ENCODE measurements at regions not wholly inside any gene's neighbourhood (a gene's known extent, or its start where the extent isn't known, plus 50 kb on each side); places are given as distances from the start of the nearest gene placed in this dataset.

DNA sequence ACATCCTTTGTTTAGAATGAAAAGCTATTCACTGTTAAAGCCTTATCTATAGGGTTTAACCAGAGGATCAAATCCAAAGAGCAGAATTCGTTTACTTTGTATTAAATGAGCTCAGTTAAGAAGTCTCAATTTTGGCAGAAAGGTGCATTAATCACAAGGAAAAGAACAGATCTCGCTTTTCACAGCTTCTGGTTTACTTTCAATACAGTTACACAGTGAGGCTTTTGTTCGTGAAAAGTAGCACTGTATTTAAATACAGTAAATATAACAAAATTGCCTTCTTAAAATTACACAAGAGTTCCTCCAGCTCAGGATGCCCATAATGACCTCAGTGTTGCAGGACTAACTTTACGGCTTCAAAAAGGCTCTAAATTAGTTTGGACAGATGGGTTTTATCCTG lies 669.1 kb upstream of the SALL1 start:
- ChIA-PET CTCF (interaction anchor here (1.2 to 6.4 kb wide), 5 partner anchors 16 to 170 kb away, joined by 3 to 116 read pairs (median 5); no protein-coding TSS in a partner anchor), POLR2A (no interaction called here)
- DNase-seq (ENCODE audit: low read depth) = no peak
- H3K4me3 ChIP-seq (ENCODE audit: low read depth, low read length) = no peak overlapping the region
- H3K27me3 ChIP-seq (ENCODE audit: control insufficient read depth, insufficient read depth, low read length) = no peaks in the 10 kb centered on the region
- no peaks in the 10 kb centered on the region for H3K36me3 ChIP-seq (ENCODE audit: control insufficient read depth, insufficient read depth, low read length)
- TF ChIP-seq, protein P1, sequence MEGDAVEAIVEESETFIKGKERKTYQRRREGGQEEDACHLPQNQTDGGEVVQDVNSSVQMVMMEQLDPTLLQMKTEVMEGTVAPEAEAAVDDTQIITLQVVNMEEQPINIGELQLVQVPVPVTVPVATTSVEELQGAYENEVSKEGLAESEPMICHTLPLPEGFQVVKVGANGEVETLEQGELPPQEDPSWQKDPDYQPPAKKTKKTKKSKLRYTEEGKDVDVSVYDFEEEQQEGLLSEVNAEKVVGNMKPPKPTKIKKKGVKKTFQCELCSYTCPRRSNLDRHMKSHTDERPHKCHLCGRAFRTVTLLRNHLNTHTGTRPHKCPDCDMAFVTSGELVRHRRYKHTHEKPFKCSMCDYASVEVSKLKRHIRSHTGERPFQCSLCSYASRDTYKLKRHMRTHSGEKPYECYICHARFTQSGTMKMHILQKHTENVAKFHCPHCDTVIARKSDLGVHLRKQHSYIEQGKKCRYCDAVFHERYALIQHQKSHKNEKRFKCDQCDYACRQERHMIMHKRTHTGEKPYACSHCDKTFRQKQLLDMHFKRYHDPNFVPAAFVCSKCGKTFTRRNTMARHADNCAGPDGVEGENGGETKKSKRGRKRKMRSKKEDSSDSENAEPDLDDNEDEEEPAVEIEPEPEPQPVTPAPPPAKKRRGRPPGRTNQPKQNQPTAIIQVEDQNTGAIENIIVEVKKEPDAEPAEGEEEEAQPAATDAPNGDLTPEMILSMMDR (IDR thresholded peaks at IDR 0.05; ENCODE audit: insufficient read depth, low read depth, low read length) = no peak

DNA sequence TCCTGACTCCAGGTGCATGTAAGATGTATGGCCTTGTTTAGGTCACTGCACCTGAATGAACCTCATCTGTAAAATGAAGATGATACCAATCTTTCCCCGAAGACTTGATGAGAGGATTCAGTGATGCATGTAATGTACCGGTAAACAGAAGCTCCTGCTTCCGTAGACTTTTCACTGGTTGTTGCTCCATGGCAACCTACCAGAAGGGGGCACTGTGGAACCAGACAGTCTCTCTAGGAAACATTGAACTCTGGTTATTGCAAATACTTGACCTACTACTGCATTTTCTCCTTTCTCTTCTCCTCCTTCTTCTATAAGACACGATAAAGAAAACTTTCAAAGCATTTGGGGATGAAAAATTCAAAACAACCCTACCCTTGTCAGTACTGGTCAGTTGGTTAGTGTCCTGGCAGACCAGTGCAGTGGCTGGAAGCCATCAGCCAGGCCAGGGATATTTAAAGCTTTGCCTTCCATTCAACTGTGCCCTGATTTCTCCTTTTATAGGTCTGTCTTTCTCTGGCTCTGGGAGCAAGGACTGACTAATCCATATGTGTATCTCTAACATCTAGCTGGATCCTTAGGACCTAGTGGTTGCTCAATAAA lies 667.4 kb upstream of the SALL1 start:
- H3K4me3 ChIP-seq (ENCODE audit: low read depth, low read length) = no peak overlapping the region
- TF ChIP-seq, protein P1 (IDR thresholded peaks at IDR 0.05; ENCODE audit: insufficient read depth, low read depth, low read length) = peak; percentile 83
- no peak for DNase-seq (ENCODE audit: low read depth)
- no peaks in the 10 kb centered on the region for H3K27me3 ChIP-seq (ENCODE audit: control insufficient read depth, insufficient read depth, low read length)
- no peaks in the 10 kb centered on the region for H3K36me3 ChIP-seq (ENCODE audit: control insufficient read depth, insufficient read depth, low read length)
- ChIA-PET POLR2A (no interaction called here), CTCF (interaction anchor here (0.6 to 6.4 kb wide), 31 partner anchors 9 to 674 kb away, joined by 3 to 116 read pairs (median 4); no protein-coding TSS in a partner anchor)

DNA sequence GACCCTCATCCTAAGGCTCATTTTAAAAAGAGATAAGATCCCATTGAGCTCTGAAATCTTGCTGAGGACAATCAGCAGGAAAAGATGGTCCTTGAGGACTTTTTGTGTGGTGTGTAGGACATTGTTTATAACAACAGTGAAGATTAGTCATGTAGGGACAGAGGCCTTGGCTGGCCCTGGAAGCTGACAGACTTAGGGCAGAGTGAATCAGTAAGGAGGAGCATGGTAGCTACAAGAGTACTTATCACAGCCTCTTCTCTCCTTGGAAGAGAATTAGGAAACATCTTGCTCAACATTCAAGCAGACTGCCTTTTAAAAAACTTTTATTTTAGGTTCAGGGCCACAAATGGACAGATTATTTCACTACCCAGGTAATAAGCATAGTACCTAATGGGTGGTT lies 665.9 kb upstream of the SALL1 start:
- no peak overlapping the region for H3K4me3 ChIP-seq (ENCODE audit: low read depth, low read length)
- H3K27me3 ChIP-seq (ENCODE audit: control insufficient read depth, insufficient read depth, low read length) = no peaks in the 10 kb centered on the region
- no peaks in the 10 kb centered on the region for H3K36me3 ChIP-seq (ENCODE audit: control insufficient read depth, insufficient read depth, low read length)
- TF ChIP-seq, protein P1 (IDR thresholded peaks at IDR 0.05; ENCODE audit: insufficient read depth, low read depth, low read length) = no peak
- DNase-seq (ENCODE audit: low read depth) = no peak
- ChIA-PET POLR2A (no interaction called here), CTCF (interaction anchor here (1.9 to 6.4 kb wide), 3 partner anchors 36 to 166 kb away, joined by 3 to 116 read pairs (median 51); no protein-coding TSS in a partner anchor)

DNA sequence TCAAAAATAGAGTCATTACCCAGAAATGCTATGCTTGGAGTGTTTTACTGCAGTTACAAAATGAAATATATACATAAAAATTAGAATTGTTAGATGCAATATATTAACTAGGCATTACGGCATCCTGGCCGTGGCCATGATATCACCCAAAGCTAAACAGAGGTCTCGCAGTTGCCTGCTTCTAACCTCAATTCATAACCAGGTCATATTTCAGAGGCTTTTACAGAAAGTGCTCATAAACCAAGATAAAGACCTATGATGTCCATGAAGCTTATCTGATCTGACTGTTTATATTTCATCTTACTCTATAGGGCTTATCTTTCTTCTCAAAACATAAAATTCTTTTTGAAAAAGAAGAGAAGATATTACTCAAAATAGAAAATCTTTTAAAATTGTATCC lies 664.5 kb upstream of the SALL1 start:
- CTCF ChIA-PET = interaction anchor here (6.4 kb wide), 1 partner anchor 167 kb away, joined by 116 read pairs; no protein-coding TSS in a partner anchor
- TF ChIP-seq, protein P1 (IDR thresholded peaks at IDR 0.05; ENCODE audit: insufficient read depth, low read depth, low read length) = no peak

DNA sequence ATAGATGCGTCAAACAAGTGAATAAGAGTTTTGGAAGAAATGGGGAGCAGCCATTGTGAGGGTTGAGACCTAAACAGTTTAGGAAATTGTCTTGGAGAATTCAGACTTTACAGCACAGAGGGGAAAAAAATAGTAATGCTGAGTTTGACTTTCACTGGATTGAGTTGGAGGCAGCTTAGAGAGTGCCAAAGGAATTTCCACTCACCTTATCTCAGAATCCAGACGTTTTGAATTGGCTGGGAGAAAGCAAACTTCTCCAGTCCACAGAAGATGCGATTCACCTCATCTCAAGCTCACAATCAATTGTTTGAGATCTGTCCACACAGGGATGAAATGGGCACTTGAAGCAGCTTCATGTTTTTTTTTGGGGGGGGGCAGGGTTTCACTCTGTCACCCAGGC lies 663.5 kb upstream of the SALL1 start:
- Histone ChIP-seq H3K36me3 (ENCODE audit: control insufficient read depth, insufficient read depth, low read length) (no peaks in the 10 kb centered on the region), H3K27me3 (ENCODE audit: control insufficient read depth, insufficient read depth, low read length) (no peaks in the 10 kb centered on the region), H3K4me3 (ENCODE audit: low read depth, low read length) (no peak overlapping the region)
- no peak for DNase-seq (ENCODE audit: low read depth)
- TF ChIP-seq, protein P1 (IDR thresholded peaks at IDR 0.05; ENCODE audit: insufficient read depth, low read depth, low read length) = no peak
- ChIA-PET POLR2A (interaction anchor here (0.6 kb wide), 1 partner anchor 62 kb away, joined by 6 read pairs; no protein-coding TSS in a partner anchor), CTCF (interaction anchor here (0.8 to 6.4 kb wide), 2 partner anchors 168 kb away, joined by 3 to 116 read pairs; no protein-coding TSS in a partner anchor)

More for the DNA sequence above, 664.5 kb upstream of the SALL1 start:
- no peak for DNase-seq (ENCODE audit: low read depth)
- Histone ChIP-seq H3K36me3 (ENCODE audit: control insufficient read depth, insufficient read depth, low read length) (no peaks in the 10 kb centered on the region), H3K27me3 (ENCODE audit: control insufficient read depth, insufficient read depth, low read length) (no peaks in the 10 kb centered on the region), H3K4me3 (ENCODE audit: low read depth, low read length) (no peak overlapping the region)
- POLR2A ChIA-PET = no interaction called here

Data from BJ (cell line).